Uterus (tissue), 2 donors: ENCODE measurements at regions not wholly inside any gene's neighbourhood (a gene's known extent, or its start where the extent isn't known, plus 50 kb on each side); places are given as distances from the start of the nearest gene placed in this dataset.

ENCODE experiments used
- CTCF ChIP-seq, 4 experiments: fragments of 200-600 bp in 2 of 4; fragments of 450-650 bp in 2 of 4; sonication (generic) in 2 of 4; IDR thresholded peaks; one replicate each; pipeline ENCODE4 v1.5.1; 2016 to 2019; ENCODE audit warnings: antibody characterized with exemption in 4 of 4, mild to moderate bottlenecking in 2 of 4, moderate library complexity in 1 of 4
- POLR2A ChIP-seq, 2 donors: fragments of 450-650 bp; IDR thresholded peaks; one replicate each; pipeline ENCODE4 v1.6.1; 2016; ENCODE audit warnings: antibody characterized with exemption in 2 of 2, mild to moderate bottlenecking in 1 of 2, moderate library complexity in 1 of 2

- TF ChIP-seq CTCF (IDR thresholded peaks at IDR 0.05) = no peak
- TF ChIP-seq POLR2A (IDR thresholded peaks at IDR 0.05) = no peak
Observed at GRCh38 chr22:48320048-48320682, 1507.5 kb downstream of the BRD1 start.
